ENCODE measurements at regions not wholly inside any gene's neighbourhood (a gene's known extent, or its start where the extent isn't known, plus 50 kb on each side); places are given as distances from the start of the nearest gene placed in this dataset.

- TF ChIP-seq EP300 (conservative IDR thresholded peaks at IDR 0.05; ENCODE audit: poor library complexity, severe bottlenecking), result no peak
- no peak for TF ChIP-seq CTCF (IDR thresholded peaks at IDR 0.05; ENCODE audit: poor library complexity, severe bottlenecking)
- TF ChIP-seq POLR2AphosphoS5 (IDR thresholded peaks at IDR 0.05), result no peak
Observed at GRCh38 chr15:62291262-62291661, 126.2 kb upstream of the C2CD4B start.
